ENCODE measurements at regions not wholly inside any gene's neighbourhood (a gene's known extent, or its start where the extent isn't known, plus 50 kb on each side); places are given as distances from the start of the nearest gene placed in this dataset.
A peak's percentile ranks its signal among the peaks of the same experiment; 100 is the strongest.

DNA sequence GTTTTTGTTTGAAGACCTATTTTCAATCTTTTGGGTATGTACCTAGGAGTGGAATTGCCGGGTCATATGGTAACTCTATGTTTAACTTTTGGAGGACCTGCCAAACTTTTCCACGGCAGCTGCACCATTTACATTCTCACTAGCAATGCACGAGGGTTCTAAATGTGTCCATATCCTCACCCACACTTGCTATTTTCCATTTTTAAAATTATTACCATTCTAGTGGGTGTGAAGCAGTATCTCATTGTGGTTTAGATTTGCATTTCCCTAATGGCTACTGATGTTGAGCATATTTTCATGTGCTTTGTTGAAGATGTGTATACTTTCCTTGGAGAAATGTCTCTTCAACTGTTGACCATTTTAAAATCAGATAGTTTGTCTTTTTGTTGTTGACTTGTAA, 60.3 kb upstream of the HAPSTR1 start:
- ATAC-seq (ENCODE audit: low read depth) = no peak
- Histone ChIP-seq H3K36me3 (ENCODE audit: low read depth) (no peaks in the 10 kb centered on the region), H3K4me1 (ENCODE audit: insufficient read depth, poor library complexity, severe bottlenecking) (no peaks in the 10 kb centered on the region), H3K27me3 (ENCODE audit: insufficient read depth, poor library complexity, severe bottlenecking) (no peaks in the 10 kb centered on the region), H3K27ac (ENCODE audit: poor library complexity, severe bottlenecking) (no peak overlapping the region), H3K4me3 (ENCODE audit: severe bottlenecking) (no peak overlapping the region), H3K9me3 (ENCODE audit: severe bottlenecking) (no peaks in the 10 kb centered on the region)
- no peak for DNase-seq (ENCODE audit: low spot score)
- TF ChIP-seq, protein P1, sequence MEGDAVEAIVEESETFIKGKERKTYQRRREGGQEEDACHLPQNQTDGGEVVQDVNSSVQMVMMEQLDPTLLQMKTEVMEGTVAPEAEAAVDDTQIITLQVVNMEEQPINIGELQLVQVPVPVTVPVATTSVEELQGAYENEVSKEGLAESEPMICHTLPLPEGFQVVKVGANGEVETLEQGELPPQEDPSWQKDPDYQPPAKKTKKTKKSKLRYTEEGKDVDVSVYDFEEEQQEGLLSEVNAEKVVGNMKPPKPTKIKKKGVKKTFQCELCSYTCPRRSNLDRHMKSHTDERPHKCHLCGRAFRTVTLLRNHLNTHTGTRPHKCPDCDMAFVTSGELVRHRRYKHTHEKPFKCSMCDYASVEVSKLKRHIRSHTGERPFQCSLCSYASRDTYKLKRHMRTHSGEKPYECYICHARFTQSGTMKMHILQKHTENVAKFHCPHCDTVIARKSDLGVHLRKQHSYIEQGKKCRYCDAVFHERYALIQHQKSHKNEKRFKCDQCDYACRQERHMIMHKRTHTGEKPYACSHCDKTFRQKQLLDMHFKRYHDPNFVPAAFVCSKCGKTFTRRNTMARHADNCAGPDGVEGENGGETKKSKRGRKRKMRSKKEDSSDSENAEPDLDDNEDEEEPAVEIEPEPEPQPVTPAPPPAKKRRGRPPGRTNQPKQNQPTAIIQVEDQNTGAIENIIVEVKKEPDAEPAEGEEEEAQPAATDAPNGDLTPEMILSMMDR (IDR thresholded peaks at IDR 0.05; ENCODE audit: poor library complexity, severe bottlenecking) = no peak

DNA sequence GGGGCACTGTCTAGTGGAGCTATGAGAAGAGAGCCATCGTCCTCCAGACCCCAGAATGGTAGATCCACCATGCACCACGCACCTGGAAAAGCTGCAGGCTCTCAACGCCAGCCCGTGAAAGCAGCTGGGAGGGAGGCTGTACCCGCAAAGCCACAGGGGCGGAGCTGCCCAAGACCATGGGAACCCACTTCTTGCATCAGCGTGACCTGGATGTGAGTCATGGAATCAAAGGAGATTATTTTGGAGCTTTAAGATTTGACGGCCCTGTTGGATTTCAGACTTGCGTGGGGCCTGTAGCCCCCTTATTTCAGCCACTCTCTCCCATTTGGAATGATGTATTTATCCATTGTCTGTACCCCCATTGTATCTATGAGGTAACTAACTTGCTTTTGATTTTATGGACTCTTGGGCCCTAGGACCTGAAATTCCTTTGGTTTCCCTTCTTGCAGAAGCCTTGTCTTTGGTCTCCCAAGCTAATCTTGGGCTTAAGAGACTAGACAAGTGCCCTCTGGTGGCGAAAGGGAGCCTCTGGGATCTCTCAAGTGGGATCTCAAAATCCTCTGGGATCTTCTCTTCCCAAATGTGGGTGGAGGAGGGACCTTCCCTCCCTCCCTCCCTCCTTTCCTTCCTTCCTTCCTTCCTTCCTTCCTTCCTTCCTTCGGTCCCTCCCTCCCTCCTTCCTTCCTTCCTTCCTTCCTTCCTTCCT, 58.2 kb upstream of the HAPSTR1 start:
- Histone ChIP-seq H3K36me3 (ENCODE audit: low read depth) (no peaks in the 10 kb centered on the region), H3K4me3 (ENCODE audit: severe bottlenecking) (no peak overlapping the region), H3K27ac (ENCODE audit: poor library complexity, severe bottlenecking) (no peak overlapping the region), H3K4me1 (ENCODE audit: insufficient read depth, poor library complexity, severe bottlenecking) (no peaks in the 10 kb centered on the region), H3K9me3 (ENCODE audit: severe bottlenecking) (no peaks in the 10 kb centered on the region), H3K27me3 (ENCODE audit: insufficient read depth, poor library complexity, severe bottlenecking) (no peaks in the 10 kb centered on the region)
- TF ChIP-seq, protein P1 (IDR thresholded peaks at IDR 0.05; ENCODE audit: poor library complexity, severe bottlenecking) = peak; percentile 55
- DNase-seq (ENCODE audit: low spot score) = no peak
- ATAC-seq (ENCODE audit: low read depth) = peak; percentile 68

DNA sequence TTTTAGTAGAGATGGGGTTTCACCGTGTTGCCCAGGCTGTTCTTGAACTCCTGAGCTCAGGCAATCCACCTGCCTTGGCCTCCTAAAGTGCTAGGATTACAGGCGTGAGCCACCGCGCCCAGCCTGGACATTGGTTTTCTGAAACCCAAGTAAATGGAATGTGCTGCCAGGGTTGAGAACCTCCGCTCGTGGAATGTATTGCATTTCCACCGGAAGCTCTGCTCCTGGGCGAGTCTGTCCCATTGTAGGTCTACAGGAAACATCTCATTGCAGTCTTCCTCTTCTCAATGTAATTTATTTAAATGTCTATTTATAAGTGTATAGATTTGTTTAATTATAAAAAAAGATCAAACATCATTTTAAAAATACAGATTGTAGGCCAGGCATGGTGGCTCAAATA, 57.4 kb upstream of the HAPSTR1 start:
- Histone ChIP-seq H3K36me3 (ENCODE audit: low read depth) (no peaks in the 10 kb centered on the region), H3K27ac (ENCODE audit: poor library complexity, severe bottlenecking) (no peak overlapping the region), H3K27me3 (ENCODE audit: insufficient read depth, poor library complexity, severe bottlenecking) (no peaks in the 10 kb centered on the region), H3K4me3 (ENCODE audit: severe bottlenecking) (no peak overlapping the region), H3K4me1 (ENCODE audit: insufficient read depth, poor library complexity, severe bottlenecking) (no peaks in the 10 kb centered on the region), H3K9me3 (ENCODE audit: severe bottlenecking) (no peaks in the 10 kb centered on the region)
- DNase-seq (ENCODE audit: low spot score) (no peak), ATAC-seq (ENCODE audit: low read depth) (no peak)
- TF ChIP-seq, protein P1 (IDR thresholded peaks at IDR 0.05; ENCODE audit: poor library complexity, severe bottlenecking) = no peak

DNA sequence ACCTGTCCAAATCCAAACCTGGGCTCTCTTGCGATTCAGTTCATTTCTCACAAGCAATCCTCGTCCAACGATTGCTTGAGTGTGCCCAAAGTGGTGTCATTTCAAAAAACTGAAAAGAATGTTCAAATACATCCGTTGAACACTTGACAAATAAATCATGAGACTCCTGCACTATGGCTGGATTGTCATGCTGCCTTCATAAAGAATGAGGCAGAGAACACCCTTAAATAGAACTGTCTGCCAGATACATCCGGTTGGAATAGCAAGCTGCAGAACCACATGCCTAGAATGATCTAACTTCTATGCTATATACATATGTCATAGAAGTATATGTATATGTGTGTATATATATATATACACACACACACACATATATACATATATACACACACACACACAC, 55.4 kb upstream of the HAPSTR1 start:
- peaks cover 1% of the 10 kb centered on the region for H3K4me1 ChIP-seq (ENCODE audit: insufficient read depth, poor library complexity, severe bottlenecking)
- no peak for ATAC-seq (ENCODE audit: low read depth)
- no peak overlapping the region for H3K27ac ChIP-seq (ENCODE audit: poor library complexity, severe bottlenecking)
- DNase-seq (ENCODE audit: low spot score) = no peak
- no peaks in the 10 kb centered on the region for H3K9me3 ChIP-seq (ENCODE audit: severe bottlenecking)
- no peaks in the 10 kb centered on the region for H3K27me3 ChIP-seq (ENCODE audit: insufficient read depth, poor library complexity, severe bottlenecking)
- TF ChIP-seq, protein P1 (IDR thresholded peaks at IDR 0.05; ENCODE audit: poor library complexity, severe bottlenecking) = no peak
- no peak overlapping the region for H3K4me3 ChIP-seq (ENCODE audit: severe bottlenecking)
- no peaks in the 10 kb centered on the region for H3K36me3 ChIP-seq (ENCODE audit: low read depth)

- ATAC-seq (ENCODE audit: low read depth) = peak; percentile 66; the same call in 1 of the 3 replicates
- Histone ChIP-seq H3K27ac (ENCODE audit: poor library complexity, severe bottlenecking) (no peak overlapping the region), H3K4me1 (ENCODE audit: insufficient read depth, poor library complexity, severe bottlenecking) (peaks cover 3% of the 10 kb centered on the region), H3K27me3 (ENCODE audit: insufficient read depth, poor library complexity, severe bottlenecking) (no peaks in the 10 kb centered on the region), H3K36me3 (ENCODE audit: low read depth) (no peaks in the 10 kb centered on the region), H3K9me3 (ENCODE audit: severe bottlenecking) (no peaks in the 10 kb centered on the region), H3K4me3 (ENCODE audit: severe bottlenecking) (no peak overlapping the region)
- TF ChIP-seq, protein P1 (IDR thresholded peaks at IDR 0.05; ENCODE audit: poor library complexity, severe bottlenecking) = no peak
- no peak for DNase-seq (ENCODE audit: low spot score)
These were observed 52.2 kb upstream of the HAPSTR1 start for GRCh38 chr16:9039210-9039609.

All from RWPE2 (cell line).